HepG2 (cell line): ENCODE measurements at regions not wholly inside any gene's neighbourhood (a gene's known extent, or its start where the extent isn't known, plus 50 kb on each side); places are given as distances from the start of the nearest gene placed in this dataset.

ENCODE experiments used
- ATAC-seq: fragments of 200-7000 bp; cut with Tn5 transposase; 3 replicates; pipeline ENCODE4 v1.9.1; 2020; ENCODE audit warnings: mild to moderate bottlenecking, moderate library complexity
- BruUV-seq: library from RNA; stranded (reverse); fragments of 400-500 nt; replicated peaks from 2 replicates; lab custom pipeline; 2021; lab: Mats Ljungman, UMichigan
- CTCF ChIA-PET: fragments of 300-600 bp; formaldehyde crosslinking; extraction: SDS; loops from one replicate; lab custom pipeline; 2021; ENCODE audit warnings: low total read pairs, inconsistent platforms, low intra/inter-chr PET ratio; lab: Yijun Ruan, JAX
- POLR2A ChIA-PET: fragments of 350-600 bp; sonication (Branson Sonifier 250); formaldehyde crosslinking; loops from one replicate; lab custom pipeline; 2020; ENCODE audit warnings: antibody characterized with exemption, inconsistent platforms; lab: Yijun Ruan, JAX
- DNase-seq: peaks from one replicate; pipeline ENCODE4 v3.0.0-alpha.2; 2015; ENCODE audit warnings: low spot score
- FAIRE-seq: peaks from 3 replicates; lab custom pipeline; 2011; peaks lifted over from hg19 to GRCh38; lab: Jason Lieb, UNC
- H2AFZ ChIP-seq: one replicate; pipeline ENCODE4 v1.6.1; 2011; ENCODE audit warnings: low read length, inconsistent platforms
- H3K27ac ChIP-seq: fragments of 300-600 bp; 3 replicates; pipeline ENCODE4 v1.8.0; 2011; ENCODE audit warnings: mixed run types, mild to moderate bottlenecking, mixed read lengths, low read length, inconsistent platforms; ENCODE audit not compliant: insufficient read depth; ENCODE audit errors: extremely low read length
- H3K27me3 ChIP-seq, 2 experiments: fragments of 200-600 bp in 1 of 2; 2 replicates in 1 of 2; 3 replicates in 1 of 2; pipeline versions ENCODE4 v1.6.0 to v1.8.0; 2011; ENCODE audit warnings: low read length in 2 of 2, mild to moderate bottlenecking in 2 of 2, moderate library complexity in 2 of 2, inconsistent platforms in 1 of 2; ENCODE audit not compliant: insufficient read depth in 2 of 2, control insufficient read depth in 1 of 2
- H3K36me3 ChIP-seq, 2 experiments: fragments of 200-600 bp in 1 of 2; replicated peaks in 1 of 2; 2 replicates in 1 of 2; 3 replicates in 1 of 2; pipeline versions ENCODE4 v1.5.1 to v1.8.0; 2011; ENCODE audit warnings: low read length in 2 of 2, inconsistent platforms in 1 of 2; ENCODE audit not compliant: insufficient read depth in 2 of 2, control insufficient read depth in 1 of 2
- H3K4me1 ChIP-seq: 2 replicates; pipeline ENCODE4 v1.5.1; 2012; ENCODE audit warnings: low read length, inconsistent platforms; ENCODE audit not compliant: insufficient read depth
- H3K4me2 ChIP-seq: 2 replicates; pipeline ENCODE4 v1.6.0; 2011; ENCODE audit warnings: low read depth, low read length, inconsistent platforms
- H3K4me3 ChIP-seq, 3 experiments: fragments of 200-600 bp in 1 of 3; sonication (generic), shearing (Covaris generic) in 1 of 3; replicated peaks in 1 of 3; 2 replicates each; pipeline ENCODE4 v1.5.1; 2011 to 2016; ENCODE audit warnings: low read length in 3 of 3, inconsistent platforms in 2 of 3, low read depth in 2 of 3, mild to moderate bottlenecking in 2 of 3, control low read depth in 1 of 3, mixed read lengths in 1 of 3; ENCODE audit not compliant: insufficient read depth in 1 of 3
- H3K79me2 ChIP-seq: one replicate; pipeline ENCODE4 v1.6.1; 2011; ENCODE audit warnings: low read length, inconsistent platforms; ENCODE audit not compliant: insufficient read depth
- H3K9ac ChIP-seq: 2 replicates; pipeline ENCODE4 v1.6.0; 2011; ENCODE audit warnings: mild to moderate bottlenecking, low read depth, low read length, inconsistent platforms; ENCODE audit not compliant: insufficient read depth
- H3K9me3 ChIP-seq: 2 replicates; pipeline ENCODE4 v1.5.1; 2012; ENCODE audit warnings: mild to moderate bottlenecking, low read length
- H4K20me1 ChIP-seq: 2 replicates; pipeline ENCODE4 v1.6.0; 2011; ENCODE audit warnings: inconsistent platforms, mild to moderate bottlenecking, low read length, moderate library complexity; ENCODE audit not compliant: insufficient read depth
- BCL6 ChIP-seq: IDR thresholded peaks from 2 replicates; pipeline ENCODE4 v1.6.1; 2016; ENCODE audit warnings: missing genetic modification reagents, missing compliant biosample characterization
- BHLHE40 ChIP-seq: IDR thresholded peaks from 2 replicates; pipeline ENCODE4 v1.6.1; 2011; ENCODE audit warnings: low read length, improper control_type of control experiment
- IKZF1 ChIP-seq: fragments of 450-650 bp; IDR thresholded peaks from 2 replicates; pipeline ENCODE4 v1.7.1; 2016
- JARID2 ChIP-seq: sonication (generic); formaldehyde crosslinking; IDR thresholded peaks from 2 replicates; pipeline ENCODE4 v1.8.1; 2023; ENCODE audit warnings: missing genetic modification reagents, inconsistent platforms; ENCODE audit not compliant: insufficient replicate concordance
- MAFF ChIP-seq: IDR thresholded peaks from 2 replicates; pipeline ENCODE4 v1.6.1; 2011; ENCODE audit warnings: low read depth, low read length, improper control_type of control experiment
- MEF2D ChIP-seq: sonication (generic); formaldehyde crosslinking; IDR thresholded peaks from 2 replicates; pipeline ENCODE4 v1.5.1; 2020; ENCODE audit warnings: mild to moderate bottlenecking, missing genetic modification reagents
- NFATC3 ChIP-seq: sonication (generic); formaldehyde crosslinking; IDR thresholded peaks from 2 replicates; pipeline ENCODE4 v1.5.1; 2020; ENCODE audit warnings: mild to moderate bottlenecking, missing genetic modification reagents
- NFYC ChIP-seq: IDR thresholded peaks from 2 replicates; pipeline ENCODE4 v1.6.1; 2016; ENCODE audit warnings: missing genetic modification reagents, missing compliant biosample characterization
- PBX3 ChIP-seq: sonication (generic); formaldehyde crosslinking; IDR thresholded peaks from 2 replicates; pipeline ENCODE4 v1.8.1; 2023; ENCODE audit warnings: missing genetic modification reagents, inconsistent platforms, borderline replicate concordance
- RAD51 ChIP-seq: fragments of 450-650 bp; IDR thresholded peaks from 2 replicates; pipeline ENCODE4 v1.6.1; 2016; ENCODE audit warnings: borderline replicate concordance
- SSRP1 ChIP-seq: IDR thresholded peaks from 2 replicates; pipeline ENCODE4 v1.6.1; 2016; ENCODE audit warnings: control low read depth
- TEAD2 ChIP-seq: sonication (generic); formaldehyde crosslinking; IDR thresholded peaks from 2 replicates; pipeline ENCODE4 v1.9.0; 2021; ENCODE audit warnings: missing genetic modification reagents
- TOE1 ChIP-seq: sonication (generic); formaldehyde crosslinking; IDR thresholded peaks from 2 replicates; pipeline ENCODE4 v1.4.0; 2020; ENCODE audit warnings: mild to moderate bottlenecking, missing genetic modification reagents
- ZNF224 ChIP-seq: sonication (generic); formaldehyde crosslinking; IDR thresholded peaks from 2 replicates; pipeline ENCODE4 v1.5.0; 2020; ENCODE audit warnings: mild to moderate bottlenecking, missing genetic modification reagents
- ZNF230 ChIP-seq: sonication (generic); formaldehyde crosslinking; IDR thresholded peaks from 2 replicates; pipeline ENCODE4 v1.4.0; 2020; ENCODE audit warnings: mild to moderate bottlenecking, missing genetic modification reagents
- ZNF234 ChIP-seq: sonication (generic); formaldehyde crosslinking; conservative IDR thresholded peaks from 2 replicates; pipeline ENCODE4 v1.5.1; 2020; ENCODE audit warnings: mild to moderate bottlenecking, missing genetic modification reagents
- ZNF235 ChIP-seq: sonication (generic); formaldehyde crosslinking; IDR thresholded peaks from 2 replicates; pipeline ENCODE4 v1.8.1; 2023; ENCODE audit warnings: mild to moderate bottlenecking, missing genetic modification reagents, borderline replicate concordance
- ZNF256 ChIP-seq: sonication (generic); formaldehyde crosslinking; conservative IDR thresholded peaks from 2 replicates; pipeline ENCODE4 v1.4.0; 2020; ENCODE audit warnings: missing genetic modification reagents
- ZNF3 ChIP-seq: IDR thresholded peaks from 2 replicates; pipeline ENCODE4 v1.7.0; 2017; ENCODE audit warnings: inconsistent platforms
- ZNF451 ChIP-seq: sonication (generic); formaldehyde crosslinking; IDR thresholded peaks from 2 replicates; pipeline ENCODE4 v1.5.0; 2020; ENCODE audit warnings: mild to moderate bottlenecking, missing genetic modification reagents
- ZNF577 ChIP-seq: sonication (generic); formaldehyde crosslinking; IDR thresholded peaks from 2 replicates; pipeline ENCODE4 v1.4.0; 2020; ENCODE audit warnings: mild to moderate bottlenecking, low read depth, missing genetic modification reagents, borderline replicate concordance
- ZNF598 ChIP-seq: sonication (generic); formaldehyde crosslinking; IDR thresholded peaks from 2 replicates; pipeline ENCODE4 v1.5.1; 2020; ENCODE audit warnings: mild to moderate bottlenecking, missing genetic modification reagents, borderline replicate concordance
- ZNF766 ChIP-seq: sonication (generic); formaldehyde crosslinking; IDR thresholded peaks from 2 replicates; pipeline ENCODE4 v1.5.0; 2020; ENCODE audit warnings: missing genetic modification reagents, borderline replicate concordance
- WGBS: methylation state at CpG from one replicate; pipeline ENCODE4 v1.1.6; 2017; ENCODE audit warnings: low lambda C conversion rate; 5-methylcytosine and 5-hydroxymethylcytosine counted together
- in situ Hi-C: cut with HindIII; loops from 2 replicates; pipeline ENCODE4 v1.10.0; 2017; ENCODE audit warnings: low pct_unique_long_range_greater_than_20kb; ENCODE audit not compliant: extremely low pct_ligation_motif_present
- intact Hi-C: fragments of 100-400 bp; cut with micrococcal nuclease; formaldehyde crosslinking; loops from one replicate; pipeline ENCODE4 v1.10.0; 2022; ENCODE audit not compliant: unreplicated experiment

DNA sequence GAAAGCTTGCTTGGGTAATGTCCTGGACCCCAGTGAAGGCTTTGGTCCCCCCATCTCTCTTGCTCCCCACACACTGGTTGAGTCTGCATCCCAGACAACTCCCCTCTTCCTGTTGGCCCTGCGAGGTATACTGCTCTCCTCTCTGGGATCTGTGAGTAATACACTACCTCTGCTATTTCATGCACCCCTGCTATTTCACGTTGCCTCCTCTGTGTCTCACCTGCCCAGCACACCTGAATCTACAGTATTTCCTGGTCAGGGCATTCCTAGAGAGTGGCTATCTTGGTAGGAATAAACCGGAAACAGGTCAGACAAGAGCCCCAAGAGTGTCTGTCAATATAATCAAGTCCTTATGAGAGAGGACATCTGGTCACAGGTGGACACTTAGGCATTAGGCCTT lies 114.3 kb upstream of the ODAD2 start:
- H3K79me2 ChIP-seq: no peaks in the 10 kb centered on the region
- H2AFZ ChIP-seq: no peak overlapping the region
- ATAC-seq: no peak
- H4K20me1 ChIP-seq: no peaks in the 10 kb centered on the region
- no peaks in the 10 kb centered on the region for H3K27me3 ChIP-seq
- FAIRE-seq: no peak
- DNase-seq: no peak
- no peak overlapping the region for H3K4me2 ChIP-seq
- ChIA-PET CTCF (no interaction called here), POLR2A (no interaction called here)
- no peak overlapping the region for H3K27ac ChIP-seq
- no peak overlapping the region for H3K4me3 ChIP-seq
- H3K9ac ChIP-seq: no peak overlapping the region
- 95% methylated on average over 3 of the region's 3 CpGs for WGBS
- TF ChIP-seq ZNF256 (CRISPR knock-in tag): no peak
- TF ChIP-seq SSRP1 (CRISPR knock-in tag): no peak
- no peak for TF ChIP-seq ZNF451 (CRISPR knock-in tag)
- TF ChIP-seq ZNF598 (CRISPR knock-in tag): no peak
- no peak for TF ChIP-seq ZNF577 (CRISPR knock-in tag)
- TF ChIP-seq TEAD2 (CRISPR knock-in tag): no peak
- TF ChIP-seq MEF2D (CRISPR knock-in tag): no peak
- no peak for TF ChIP-seq ZNF230 (CRISPR knock-in tag)
- TF ChIP-seq IKZF1: no peak
- no peak for TF ChIP-seq ZNF234 (CRISPR knock-in tag)
- no peak for TF ChIP-seq TOE1 (CRISPR knock-in tag)
- H3K4me1 ChIP-seq: no peaks in the 10 kb centered on the region
- no peaks in the 10 kb centered on the region for H3K9me3 ChIP-seq
- intact Hi-C loops (no loop called here), in situ Hi-C loops (no loop called here)
- no peaks in the 10 kb centered on the region for H3K36me3 ChIP-seq
- BruUV-seq: no TSS peak

DNA sequence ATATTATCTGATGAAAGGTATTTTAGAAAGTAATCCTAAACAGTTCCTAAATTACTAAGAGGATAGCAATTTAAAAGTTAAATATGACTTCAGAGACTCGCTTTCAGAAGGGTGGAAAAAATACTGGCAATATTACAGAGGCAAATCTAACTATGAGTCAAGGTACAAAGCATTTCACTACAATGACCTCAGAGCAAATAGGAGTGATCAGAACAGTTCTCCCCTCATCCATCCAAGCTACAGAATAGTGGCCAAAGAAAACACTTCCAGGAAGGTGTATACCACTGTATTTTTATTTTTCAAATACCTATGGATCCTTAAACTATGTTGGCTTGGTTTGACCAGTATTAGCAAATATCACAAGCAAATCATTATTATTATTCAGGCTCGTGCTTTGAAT lies 112.8 kb upstream of the ODAD2 start:
- DNase-seq (no peak), ATAC-seq (no peak), FAIRE-seq (no peak)
- no peaks in the 10 kb centered on the region for H3K4me1 ChIP-seq
- no peak overlapping the region for H3K4me3 ChIP-seq
- ChIA-PET POLR2A (no interaction called here), CTCF (no interaction called here)
- no peaks in the 10 kb centered on the region for H4K20me1 ChIP-seq
- H3K79me2 ChIP-seq: no peaks in the 10 kb centered on the region
- no TSS peak for BruUV-seq
- no peaks in the 10 kb centered on the region for H3K27me3 ChIP-seq
- in situ Hi-C loops (no loop called here), intact Hi-C loops (no loop called here)
- H3K36me3 ChIP-seq: no peaks in the 10 kb centered on the region
- H2AFZ ChIP-seq: no peak overlapping the region
- H3K9ac ChIP-seq: no peak overlapping the region
- no peaks in the 10 kb centered on the region for H3K9me3 ChIP-seq
- H3K4me2 ChIP-seq: no peak overlapping the region
- TF ChIP-seq ZNF224 (CRISPR knock-in tag): no peak
- TF ChIP-seq MAFF: no peak
- no peak for TF ChIP-seq BCL6 (CRISPR knock-in tag)
- no peak for TF ChIP-seq ZNF766 (CRISPR knock-in tag)
- no peak for TF ChIP-seq BHLHE40
- no peak for TF ChIP-seq ZNF235 (CRISPR knock-in tag)
- no peak for TF ChIP-seq RAD51
- TF ChIP-seq NFYC (CRISPR knock-in tag): no peak
- TF ChIP-seq JARID2: no peak
- TF ChIP-seq NFATC3: no peak
- TF ChIP-seq PBX3: no peak
- TF ChIP-seq ZNF3: no peak
- H3K27ac ChIP-seq: no peak overlapping the region
- 87% methylated on average over 2 of the region's 2 CpGs for WGBS
